ENCODE measurements at regions not wholly inside any gene's neighbourhood (a gene's known extent, or its start where the extent isn't known, plus 50 kb on each side); places are given as distances from the start of the nearest gene placed in this dataset.

- TF ChIP-seq ISL1 (CRISPR knock-in tag; IDR thresholded peaks at IDR 0.05) (no peak), ZNF565 (CRISPR knock-in tag; conservative IDR thresholded peaks at IDR 0.05; ENCODE audit: low read depth) (no peak), TOX (CRISPR knock-in tag; IDR thresholded peaks at IDR 0.05; ENCODE audit: borderline replicate concordance) (no peak), PPARA (CRISPR knock-in tag; IDR thresholded peaks at IDR 0.05; ENCODE audit: borderline replicate concordance) (no peak), ZNF8 (CRISPR knock-in tag; IDR thresholded peaks at IDR 0.05) (no peak), SNAI2 (CRISPR knock-in tag; IDR thresholded peaks at IDR 0.05) (no peak), CSDC2 (CRISPR knock-in tag; IDR thresholded peaks at IDR 0.05) (no peak), ESRRG (CRISPR knock-in tag; IDR thresholded peaks at IDR 0.05) (no peak), GLIS3 (CRISPR knock-in tag; IDR thresholded peaks at IDR 0.05) (no peak), ZFP3 (CRISPR knock-in tag; IDR thresholded peaks at IDR 0.05) (no peak), TCF4 (CRISPR knock-in tag; IDR thresholded peaks at IDR 0.05; ENCODE audit: borderline replicate concordance) (no peak), OSR1 (CRISPR knock-in tag; IDR thresholded peaks at IDR 0.05) (no peak), ZFP30 (CRISPR knock-in tag; IDR thresholded peaks at IDR 0.05) (no peak), ZC3H10 (CRISPR knock-in tag; IDR thresholded peaks at IDR 0.05) (no peak), ZNF70 (CRISPR knock-in tag; IDR thresholded peaks at IDR 0.05) (no peak)
- TF ChIP-seq, protein P1, sequence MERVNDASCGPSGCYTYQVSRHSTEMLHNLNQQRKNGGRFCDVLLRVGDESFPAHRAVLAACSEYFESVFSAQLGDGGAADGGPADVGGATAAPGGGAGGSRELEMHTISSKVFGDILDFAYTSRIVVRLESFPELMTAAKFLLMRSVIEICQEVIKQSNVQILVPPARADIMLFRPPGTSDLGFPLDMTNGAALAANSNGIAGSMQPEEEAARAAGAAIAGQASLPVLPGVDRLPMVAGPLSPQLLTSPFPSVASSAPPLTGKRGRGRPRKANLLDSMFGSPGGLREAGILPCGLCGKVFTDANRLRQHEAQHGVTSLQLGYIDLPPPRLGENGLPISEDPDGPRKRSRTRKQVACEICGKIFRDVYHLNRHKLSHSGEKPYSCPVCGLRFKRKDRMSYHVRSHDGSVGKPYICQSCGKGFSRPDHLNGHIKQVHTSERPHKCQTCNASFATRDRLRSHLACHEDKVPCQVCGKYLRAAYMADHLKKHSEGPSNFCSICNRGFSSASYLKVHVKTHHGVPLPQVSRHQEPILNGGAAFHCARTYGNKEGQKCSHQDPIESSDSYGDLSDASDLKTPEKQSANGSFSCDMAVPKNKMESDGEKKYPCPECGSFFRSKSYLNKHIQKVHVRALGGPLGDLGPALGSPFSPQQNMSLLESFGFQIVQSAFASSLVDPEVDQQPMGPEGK (CRISPR knock-in tag; IDR thresholded peaks at IDR 0.05; ENCODE audit: borderline replicate concordance), result no peak
- TF ChIP-seq, protein P2, sequence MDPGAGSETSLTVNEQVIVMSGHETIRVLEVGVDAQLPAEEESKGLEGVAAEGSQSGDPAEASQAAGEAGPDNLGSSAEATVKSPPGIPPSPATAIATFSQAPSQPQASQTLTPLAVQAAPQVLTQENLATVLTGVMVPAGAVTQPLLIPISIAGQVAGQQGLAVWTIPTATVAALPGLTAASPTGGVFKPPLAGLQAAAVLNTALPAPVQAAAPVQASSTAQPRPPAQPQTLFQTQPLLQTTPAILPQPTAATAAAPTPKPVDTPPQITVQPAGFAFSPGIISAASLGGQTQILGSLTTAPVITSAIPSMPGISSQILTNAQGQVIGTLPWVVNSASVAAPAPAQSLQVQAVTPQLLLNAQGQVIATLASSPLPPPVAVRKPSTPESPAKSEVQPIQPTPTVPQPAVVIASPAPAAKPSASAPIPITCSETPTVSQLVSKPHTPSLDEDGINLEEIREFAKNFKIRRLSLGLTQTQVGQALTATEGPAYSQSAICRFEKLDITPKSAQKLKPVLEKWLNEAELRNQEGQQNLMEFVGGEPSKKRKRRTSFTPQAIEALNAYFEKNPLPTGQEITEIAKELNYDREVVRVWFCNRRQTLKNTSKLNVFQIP (CRISPR knock-in tag; IDR thresholded peaks at IDR 0.05; ENCODE audit: borderline replicate concordance, low read depth), result no peak
- TF ChIP-seq, protein P3, sequence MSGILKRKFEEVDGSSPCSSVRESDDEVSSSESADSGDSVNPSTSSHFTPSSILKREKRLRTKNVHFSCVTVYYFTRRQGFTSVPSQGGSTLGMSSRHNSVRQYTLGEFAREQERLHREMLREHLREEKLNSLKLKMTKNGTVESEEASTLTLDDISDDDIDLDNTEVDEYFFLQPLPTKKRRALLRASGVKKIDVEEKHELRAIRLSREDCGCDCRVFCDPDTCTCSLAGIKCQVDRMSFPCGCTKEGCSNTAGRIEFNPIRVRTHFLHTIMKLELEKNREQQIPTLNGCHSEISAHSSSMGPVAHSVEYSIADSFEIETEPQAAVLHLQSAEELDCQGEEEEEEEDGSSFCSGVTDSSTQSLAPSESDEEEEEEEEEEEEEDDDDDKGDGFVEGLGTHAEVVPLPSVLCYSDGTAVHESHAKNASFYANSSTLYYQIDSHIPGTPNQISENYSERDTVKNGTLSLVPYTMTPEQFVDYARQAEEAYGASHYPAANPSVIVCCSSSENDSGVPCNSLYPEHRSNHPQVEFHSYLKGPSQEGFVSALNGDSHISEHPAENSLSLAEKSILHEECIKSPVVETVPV (CRISPR knock-in tag; IDR thresholded peaks at IDR 0.05), result no peak
- peak; percentile 73; the same call in 2 of the 3 replicates for ATAC-seq
Observed at GRCh38 chr11:57131080-57131790, 50.5 kb upstream of the LRRC55 start.

Data from SK-N-SH treated with all-trans-retinoic acid at 6 μM for 48 hours (cell line).